ENCODE measurements at regions not wholly inside any gene's neighbourhood (a gene's known extent, or its start where the extent isn't known, plus 50 kb on each side); places are given as distances from the start of the nearest gene placed in this dataset.
"Not testable (repeated sequence)": the region's sequence is repeated elsewhere in the genome, so short reads cannot be mapped to it uniquely, and the experiment has no call there.

DNA sequence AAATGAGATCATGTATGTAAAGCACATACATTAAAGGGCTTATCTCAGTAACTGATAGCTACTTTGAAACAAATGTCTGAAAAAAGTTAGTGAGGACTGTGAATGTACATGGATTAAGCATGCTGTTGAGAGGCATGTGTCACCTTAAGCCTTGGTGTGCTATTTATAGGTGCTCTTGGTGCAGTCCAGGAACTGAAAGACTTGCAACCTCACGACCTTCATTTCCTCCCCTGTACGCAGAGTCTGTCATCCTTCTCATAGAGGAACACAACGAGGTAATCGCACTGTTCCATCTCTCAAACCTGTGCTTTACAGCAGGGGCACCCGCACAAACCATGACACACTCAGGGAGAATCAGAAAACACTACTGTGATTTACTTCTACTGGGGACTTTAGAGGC is 65.6 kb downstream of the UFM1 start:
- no peak for DNase-seq

DNA sequence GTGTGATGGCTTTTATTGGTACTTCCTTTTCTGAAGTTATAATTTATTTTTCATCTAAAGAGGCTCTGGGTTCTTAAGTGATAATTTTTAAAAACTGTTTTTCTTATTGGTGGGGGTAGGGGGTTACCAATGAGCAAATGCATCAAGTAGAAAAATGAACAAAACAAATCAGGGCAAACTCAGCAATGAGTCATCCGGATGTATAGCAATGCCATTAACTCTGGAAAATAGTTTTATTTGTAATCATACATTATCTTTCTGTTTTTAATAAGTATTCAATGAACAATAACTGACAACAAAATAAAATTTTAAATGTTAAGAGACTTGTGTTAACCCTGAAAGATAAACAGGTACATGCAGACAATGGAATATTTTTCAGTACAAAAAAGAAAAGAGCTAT is 67.6 kb downstream of the UFM1 start:
- no peak for DNase-seq

DNA sequence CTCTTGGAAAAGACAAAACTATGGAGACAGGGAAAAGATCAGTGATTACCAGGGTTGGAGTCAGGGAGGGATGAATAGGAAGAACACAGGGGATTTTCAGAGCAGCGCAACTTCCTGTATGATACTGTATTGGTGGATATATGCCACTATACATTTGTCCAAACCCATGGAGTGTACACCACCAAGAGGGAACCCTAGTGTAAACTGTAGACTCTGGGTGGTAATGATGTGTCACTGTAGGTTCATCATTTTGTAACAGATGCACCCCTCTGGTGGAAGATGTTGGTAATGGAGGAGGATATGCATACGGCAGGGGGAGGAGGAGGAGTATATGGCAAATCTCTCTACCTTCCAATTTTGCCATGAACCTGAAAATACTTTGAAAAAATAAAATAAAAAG is 68.1 kb downstream of the UFM1 start:
- no peak for DNase-seq

DNA sequence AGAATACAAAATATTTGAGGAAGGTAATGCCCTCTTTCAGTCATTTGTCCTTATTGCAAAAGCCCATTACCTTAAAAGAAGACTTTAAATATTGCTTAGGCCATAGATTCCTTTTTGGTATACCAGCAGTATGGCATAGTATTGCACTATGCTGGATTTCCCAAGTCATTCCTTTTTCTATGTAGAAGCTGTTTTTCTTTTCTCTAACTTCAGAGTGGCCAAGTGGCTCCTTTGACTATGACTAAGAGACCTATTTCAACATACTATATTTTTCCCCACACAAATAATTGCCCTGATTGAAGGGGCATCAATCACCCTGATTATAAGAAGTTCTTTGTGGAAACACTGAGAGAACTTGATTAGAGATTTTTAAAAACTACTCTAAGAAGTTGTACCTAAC is 68.6 kb downstream of the UFM1 start:
- no peak for DNase-seq

GRCh38 chr13:38419312-38419873 is 69.7 kb downstream of the UFM1 start:
- no peak for DNase-seq

GRCh38 chr13:38421590-38422560 is 72.2 kb downstream of the UFM1 start:
- no peak for DNase-seq

GRCh38 chr13:38429916-38430315 is 80.3 kb downstream of the UFM1 start:
- DNase-seq: no peak

- DNase-seq: no peak
Observed at GRCh38 chr13:38430796-38431195, 81.1 kb downstream of the UFM1 start.

- DNase-seq: no peak
Observed at GRCh38 chr13:38440666-38441065, 91.0 kb downstream of the UFM1 start.

DNA sequence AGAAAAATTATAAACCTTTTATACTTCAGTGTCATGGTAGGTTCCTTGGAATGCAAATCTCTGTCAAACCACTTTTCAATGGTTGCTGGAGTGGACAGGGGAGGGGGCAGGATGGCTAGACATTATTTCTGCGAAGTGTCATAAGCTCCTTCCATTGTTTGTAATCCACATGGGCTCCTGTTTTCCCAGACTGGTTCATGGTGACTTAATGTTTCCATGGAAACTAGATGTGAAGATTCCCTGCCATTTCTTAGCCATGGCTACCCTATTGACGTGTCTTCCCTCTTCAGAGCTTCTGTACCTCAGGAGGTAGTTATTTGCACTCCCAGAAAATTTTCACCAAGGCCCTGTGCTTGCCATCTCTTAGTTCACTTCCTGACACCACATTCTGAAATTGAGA is 95.3 kb downstream of the UFM1 start:
- no peak for DNase-seq

DNA sequence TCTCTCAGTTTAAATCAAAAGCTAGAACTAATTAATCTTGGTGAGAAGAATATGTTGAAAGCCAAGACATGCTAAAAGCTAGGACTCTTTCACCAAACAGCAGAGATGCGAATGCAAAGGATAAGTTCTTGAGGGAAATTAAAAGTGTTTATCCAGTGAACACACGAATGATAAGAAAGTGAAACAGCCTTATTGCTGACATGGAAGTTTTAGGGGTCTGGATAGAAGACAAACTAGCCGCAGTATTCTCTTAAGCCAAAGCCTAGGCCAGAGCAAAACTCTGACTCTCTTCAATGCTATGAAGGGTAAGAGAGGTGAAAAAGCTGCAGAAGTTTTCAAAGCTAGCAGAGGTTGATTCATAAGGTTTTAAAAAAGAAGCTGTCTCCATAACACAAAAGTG is 103.0 kb downstream of the UFM1 start:
- no peak for DNase-seq

DNA sequence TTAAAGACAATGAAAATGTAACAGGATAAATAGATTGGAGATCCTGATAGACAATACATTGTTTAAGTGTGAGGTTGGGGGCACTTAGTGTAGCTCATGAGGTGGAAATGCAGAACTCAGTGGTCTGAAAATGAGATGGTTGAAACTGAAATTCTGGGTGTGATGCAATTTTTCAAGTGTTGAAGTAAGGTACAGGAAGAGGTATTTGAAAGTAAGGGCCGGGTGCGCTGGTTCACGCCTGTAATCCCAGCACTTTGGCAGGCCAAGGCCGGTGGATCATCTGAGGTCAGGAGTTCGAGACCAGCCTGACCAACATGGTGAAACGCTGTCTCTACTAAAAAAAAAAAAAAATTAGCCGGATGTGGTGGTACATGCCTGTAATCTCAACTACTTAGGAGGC is 113.0 kb downstream of the UFM1 start:
- DNase-seq: no peak

DNA sequence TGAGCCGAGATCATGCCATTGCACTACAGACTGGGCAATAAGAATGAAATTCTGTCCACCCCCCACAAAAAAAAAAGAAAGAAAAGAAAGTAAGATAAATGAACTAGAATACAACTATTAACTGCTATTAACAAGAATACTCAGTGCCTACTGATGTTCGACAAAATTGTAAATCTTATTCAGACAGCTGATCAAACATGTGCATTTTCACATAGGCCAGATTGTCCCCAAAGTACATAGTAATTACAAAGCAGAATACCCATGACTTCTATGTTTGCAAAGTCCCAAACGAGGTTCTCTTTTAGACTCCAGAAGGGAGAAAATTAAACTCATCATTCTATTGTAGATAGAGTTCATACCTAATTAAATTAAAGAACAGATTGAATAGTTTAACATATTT is 113.4 kb downstream of the UFM1 start:
- peak; percentile 30 for DNase-seq

- not testable (repeated sequence) for DNase-seq
Observed at GRCh38 chr13:38472411-38472810, 122.8 kb downstream of the UFM1 start.

DNA sequence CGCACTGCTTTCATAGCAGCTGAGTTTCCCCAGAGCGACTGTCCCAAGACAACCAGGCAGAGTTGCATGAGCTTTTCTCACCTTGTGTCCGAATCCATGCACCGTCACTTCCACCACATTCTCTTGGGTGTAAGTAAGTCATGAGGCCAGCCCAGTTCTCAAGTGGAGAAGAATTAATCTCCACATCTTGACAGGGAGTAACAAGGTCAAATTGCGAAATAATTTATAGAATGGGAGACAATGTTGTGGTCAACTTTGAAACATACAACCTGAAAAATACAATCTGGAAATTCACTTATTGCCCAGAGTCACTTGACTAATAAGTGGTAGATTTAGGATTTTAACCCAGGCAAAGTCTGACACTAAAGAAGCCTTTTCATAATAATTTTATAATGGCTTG is 123.7 kb downstream of the UFM1 start:
- no peak for DNase-seq

- no peak for DNase-seq
Observed at GRCh38 chr13:38477676-38478075, 128.0 kb downstream of the UFM1 start.

DNA sequence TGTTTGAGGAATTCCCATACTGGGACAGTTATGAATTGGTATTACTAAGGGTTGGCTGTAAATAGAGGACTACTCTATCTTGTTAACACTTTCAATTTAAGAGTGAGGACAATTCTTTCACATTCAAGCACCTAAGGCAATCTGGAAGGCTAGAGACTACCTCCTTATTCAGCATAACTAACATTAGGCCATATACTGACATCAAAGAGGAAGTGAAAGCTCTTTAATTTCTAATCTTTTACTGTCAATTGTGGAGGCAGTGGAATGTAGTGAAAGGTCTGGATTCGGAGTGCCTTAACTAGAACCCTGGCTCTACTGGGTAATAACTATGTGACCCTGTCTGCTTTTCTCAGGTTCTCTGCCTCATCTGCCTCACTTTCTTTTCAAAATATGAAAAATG is 134.0 kb downstream of the UFM1 start:
- no peak for DNase-seq

DNA sequence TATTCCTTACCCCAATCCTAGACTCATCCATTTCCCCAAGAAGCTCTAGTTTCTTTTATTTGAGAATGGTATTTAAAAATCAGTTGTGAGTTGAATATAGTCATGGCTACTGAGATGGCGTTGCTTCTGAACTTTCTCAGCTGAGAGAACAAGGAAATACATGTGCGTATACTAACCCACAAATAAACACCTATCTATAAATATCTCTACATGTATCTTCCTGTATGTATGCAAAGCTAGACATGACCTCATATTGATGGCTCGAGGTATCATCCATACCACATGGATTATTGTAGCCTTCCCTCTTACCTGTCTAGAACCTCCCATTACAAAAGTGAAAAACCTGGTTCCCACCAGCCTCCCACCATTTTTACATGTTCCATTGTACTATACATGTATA is 141.0 kb downstream of the UFM1 start:
- DNase-seq: no peak

GRCh38 chr13:38494445-38494844 is 144.8 kb downstream of the UFM1 start:
- DNase-seq: no peak

DNA sequence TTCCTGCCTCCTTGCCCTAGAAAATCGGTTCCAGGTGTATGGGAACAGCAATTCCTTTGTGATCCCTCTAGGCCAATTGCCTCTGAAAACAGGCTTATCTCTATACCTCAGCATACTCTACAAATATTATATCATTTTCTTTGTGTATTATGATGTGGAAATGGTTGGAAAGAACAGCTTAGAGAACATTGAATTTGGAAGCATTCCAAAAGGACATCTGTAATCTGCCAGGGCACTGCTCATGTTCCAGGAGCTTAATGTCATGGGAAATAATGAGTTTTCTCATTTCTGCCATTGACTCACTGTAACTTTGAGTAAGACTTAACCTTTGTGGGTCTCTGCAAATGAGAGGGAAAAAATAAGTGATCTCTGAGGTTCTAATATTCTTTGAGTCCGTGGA is 147.3 kb downstream of the UFM1 start:
- DNase-seq: no peak

GRCh38 chr13:38498271-38498670 is 148.6 kb downstream of the UFM1 start:
- no peak for DNase-seq

DNA sequence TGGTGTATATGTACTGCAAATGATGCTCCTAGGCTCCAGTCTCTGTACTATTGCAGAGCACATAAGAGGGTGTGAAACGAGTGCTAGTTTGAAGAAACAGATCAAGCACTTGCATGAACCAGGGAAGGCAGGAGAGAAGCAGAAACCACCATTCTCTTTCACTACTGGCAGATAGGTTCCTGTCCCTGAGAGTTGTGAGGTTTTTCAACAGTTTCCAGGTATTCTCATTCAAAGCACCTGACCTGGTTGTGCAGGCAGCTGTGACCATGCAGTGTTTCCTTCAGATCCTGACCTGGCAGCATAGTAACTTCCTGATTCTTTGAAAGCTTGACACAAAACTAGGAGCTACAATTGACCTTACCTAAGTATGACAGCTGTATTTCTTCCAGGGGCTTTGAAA is 164.9 kb downstream of the UFM1 start:
- no peak for DNase-seq

DNA sequence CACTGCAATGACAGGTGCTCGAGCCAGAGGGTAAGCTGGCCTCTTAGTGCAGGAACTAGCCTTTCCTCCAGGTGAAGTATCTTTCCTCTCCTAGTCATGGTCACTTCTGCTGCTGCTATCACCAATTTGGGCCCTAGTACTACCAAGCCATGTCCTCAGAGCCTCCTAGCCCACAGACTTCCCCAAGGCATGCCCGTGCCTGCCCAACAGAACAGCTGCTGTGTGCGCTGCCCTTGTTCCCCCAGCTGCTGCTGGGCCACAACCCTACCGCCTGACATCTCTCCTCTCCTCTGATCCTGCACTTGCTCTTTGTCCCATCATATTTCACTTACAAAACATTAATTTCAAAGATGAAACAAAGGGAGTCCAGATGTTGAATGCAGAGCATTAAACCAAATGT is 168.5 kb upstream of the FREM2 start:
- no peak for DNase-seq

DNA sequence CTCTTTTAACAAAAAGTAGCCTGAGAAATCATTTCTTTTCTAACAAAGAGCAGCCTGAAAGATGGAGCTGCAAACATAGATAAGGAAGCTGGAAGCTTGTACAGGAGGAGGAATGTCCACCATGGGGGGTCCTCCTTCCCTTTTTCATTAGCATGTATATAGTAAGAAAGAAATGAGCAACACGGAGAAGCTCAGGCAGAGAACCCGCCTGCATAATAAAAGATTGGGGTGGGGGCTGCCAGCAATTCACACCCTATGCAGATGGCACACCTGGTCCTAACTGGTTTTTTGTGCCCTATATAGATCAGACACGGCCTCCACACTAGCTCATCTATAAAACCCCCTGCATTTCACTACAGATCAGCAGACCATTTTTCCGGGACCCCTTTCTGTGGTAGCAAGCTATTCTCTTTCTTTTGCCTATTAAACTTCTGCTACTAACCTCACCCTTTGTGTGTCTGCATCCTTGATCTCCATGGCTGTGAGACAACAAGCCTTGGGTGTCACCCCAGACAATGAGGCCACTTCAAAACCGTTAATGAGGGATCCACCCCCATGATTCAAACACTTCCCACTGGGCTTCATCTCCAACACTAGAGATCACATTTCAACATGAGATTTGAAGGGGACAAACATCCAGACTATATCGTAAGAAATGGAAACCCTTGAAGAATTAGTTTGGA is 167.5 kb upstream of the FREM2 start:
- DNase-seq: no peak
